ENCODE measurements at regions not wholly inside any gene's neighbourhood (a gene's known extent, or its start where the extent isn't known, plus 50 kb on each side); places are given as distances from the start of the nearest gene placed in this dataset.

- H3K4me1 Mint-ChIP-seq, result no peaks in the 10 kb centered on the region
Measured at GRCh38 chr16:66260522-66261254, 105.8 kb upstream of the CDH5 start.

GRCh38 chr16:66258916-66259845 is 107.3 kb upstream of the CDH5 start:
- ATAC-seq (ENCODE audit: low read depth in 2 of 2), result no peak
- peaks cover 0 to 1% (median 0%) of the 10 kb centered on the region in 7 donors for H3K9me3 Mint-ChIP-seq
- no peaks in the 10 kb centered on the region for H3K36me3 Mint-ChIP-seq
- DNase-seq, result no peak
- no peak overlapping the region for H3K4me3 Mint-ChIP-seq
- no peaks in the 10 kb centered on the region for H3K4me1 Mint-ChIP-seq
- no peak overlapping the region for H3K27ac Mint-ChIP-seq
- peaks cover 8 to 15% (median 12%) of the 10 kb centered on the region in 3 donors for H3K27me3 Mint-ChIP-seq

More at GRCh38 chr16:66260522-66261254, 105.8 kb upstream of the CDH5 start:
- peaks cover 16 to 28% (median 20%) of the 10 kb centered on the region in 3 donors for H3K27me3 Mint-ChIP-seq
- H3K27ac Mint-ChIP-seq, result peak overlapping the region in 1 of 6 donors; percentile 1
- H3K36me3 Mint-ChIP-seq, result no peaks in the 10 kb centered on the region
- H3K4me3 Mint-ChIP-seq, result no peak overlapping the region
- no peak for ATAC-seq (ENCODE audit: low read depth in 2 of 2)
- no peak for DNase-seq
- H3K9me3 Mint-ChIP-seq, result peaks cover 0 to 1% (median 0%) of the 10 kb centered on the region in 7 donors

- Mint-ChIP-seq H3K9me3 (peaks cover 0 to under 1% (median 0%) of the 10 kb centered on the region in 7 donors), H3K27ac (no peak overlapping the region)
- DNase-seq, result no peak
Measured at GRCh38 chr16:66256919-66257318, 109.6 kb upstream of the CDH5 start.

GRCh38 chr16:66255647-66256046 is 110.8 kb upstream of the CDH5 start:
- ATAC-seq (ENCODE audit: low read depth in 2 of 2), result no peak
- Mint-ChIP-seq H3K9me3 (no peaks in the 10 kb centered on the region), H3K36me3 (no peaks in the 10 kb centered on the region), H3K4me1 (no peaks in the 10 kb centered on the region), H3K27ac (no peak overlapping the region), H3K27me3 (peaks cover 2 to 4% (median 4%) of the 10 kb centered on the region in 3 donors), H3K4me3 (no peak overlapping the region)
- DNase-seq, result no peak

More at GRCh38 chr16:66256919-66257318, 109.6 kb upstream of the CDH5 start:
- no peaks in the 10 kb centered on the region for H3K4me1 Mint-ChIP-seq
- H3K36me3 Mint-ChIP-seq, result no peaks in the 10 kb centered on the region
- no peak overlapping the region for H3K4me3 Mint-ChIP-seq
- ATAC-seq (ENCODE audit: low read depth in 2 of 2), result no peak
- H3K27me3 Mint-ChIP-seq, result peaks cover 4 to 10% (median 4%) of the 10 kb centered on the region in 3 donors

GRCh38 chr16:66254751-66255150 is 111.7 kb upstream of the CDH5 start:
- Mint-ChIP-seq H3K4me1 (no peaks in the 10 kb centered on the region), H3K9me3 (no peaks in the 10 kb centered on the region), H3K27me3 (peaks cover 0 to 4% (median 4%) of the 10 kb centered on the region in 3 donors), H3K27ac (no peak overlapping the region), H3K4me3 (no peak overlapping the region), H3K36me3 (no peaks in the 10 kb centered on the region)
- DNase-seq, result no peak
- ATAC-seq (ENCODE audit: low read depth in 2 of 2), result no peak

GRCh38 chr16:66254106-66254505 is 112.4 kb upstream of the CDH5 start:
- Mint-ChIP-seq H3K9me3 (no peaks in the 10 kb centered on the region), H3K27me3 (peaks cover 0 to 5% (median under 1%) of the 10 kb centered on the region in 3 donors), H3K4me1 (no peaks in the 10 kb centered on the region), H3K36me3 (no peaks in the 10 kb centered on the region), H3K4me3 (no peak overlapping the region), H3K27ac (no peak overlapping the region)
- no peak for DNase-seq
- ATAC-seq (ENCODE audit: low read depth in 2 of 2), result no peak

GRCh38 chr16:66251476-66252160 is 114.9 kb upstream of the CDH5 start:
- ATAC-seq (ENCODE audit: low read depth in 2 of 2) (no peak), DNase-seq (no peak)
- Mint-ChIP-seq H3K4me1 (no peaks in the 10 kb centered on the region), H3K4me3 (no peak overlapping the region), H3K36me3 (no peaks in the 10 kb centered on the region), H3K27me3 (peaks cover 0 to 8% (median 0%) of the 10 kb centered on the region in 3 donors), H3K27ac (peak overlapping the region in 1 of 6 donors; percentile 67), H3K9me3 (no peaks in the 10 kb centered on the region)

GRCh38 chr16:66250686-66251431 is 115.6 kb upstream of the CDH5 start:
- Mint-ChIP-seq H3K27ac (no peak overlapping the region), H3K36me3 (no peaks in the 10 kb centered on the region), H3K4me3 (no peak overlapping the region), H3K27me3 (peaks cover 0 to 8% (median 0%) of the 10 kb centered on the region in 3 donors), H3K9me3 (no peaks in the 10 kb centered on the region), H3K4me1 (no peaks in the 10 kb centered on the region)
- DNase-seq (no peak), ATAC-seq (ENCODE audit: low read depth in 2 of 2) (no peak)

- Mint-ChIP-seq H3K9me3 (no peaks in the 10 kb centered on the region), H3K36me3 (no peaks in the 10 kb centered on the region), H3K27ac (no peak overlapping the region), H3K4me1 (no peaks in the 10 kb centered on the region), H3K27me3 (peaks cover 0 to 11% (median 10%) of the 10 kb centered on the region in 3 donors), H3K4me3 (peak overlapping the region in 1 of 8 donors; percentile 29)
- no peak for ATAC-seq (ENCODE audit: low read depth in 2 of 2)
- DNase-seq, result no peak
Measured at GRCh38 chr16:66247516-66248481, 118.7 kb upstream of the CDH5 start.

GRCh38 chr16:66245868-66246267 is 120.6 kb upstream of the CDH5 start:
- Mint-ChIP-seq H3K4me1 (no peaks in the 10 kb centered on the region), H3K9me3 (no peaks in the 10 kb centered on the region), H3K27me3 (peaks cover 0 to 13% (median 10%) of the 10 kb centered on the region in 3 donors), H3K4me3 (no peak overlapping the region), H3K27ac (no peak overlapping the region), H3K36me3 (no peaks in the 10 kb centered on the region)
- DNase-seq, result no peak
- no peak for ATAC-seq (ENCODE audit: low read depth in 2 of 2)

- no peak overlapping the region for H3K4me3 Mint-ChIP-seq
- peaks cover 0 to 7% (median 2%) of the 10 kb centered on the region in 7 donors for H3K9me3 Mint-ChIP-seq
- no peaks in the 10 kb centered on the region for H3K36me3 Mint-ChIP-seq
- DNase-seq (no peak), ATAC-seq (ENCODE audit: low read depth in 2 of 2) (no peak)
- peaks cover 0 to 18% (median 11%) of the 10 kb centered on the region in 3 donors for H3K27me3 Mint-ChIP-seq
- no peaks in the 10 kb centered on the region for H3K4me1 Mint-ChIP-seq
- no peak overlapping the region for H3K27ac Mint-ChIP-seq
Measured at GRCh38 chr16:66245072-66245471, 121.4 kb upstream of the CDH5 start.

GRCh38 chr16:66242672-66243071 is 123.8 kb upstream of the CDH5 start:
- ATAC-seq (ENCODE audit: low read depth in 2 of 2) (no peak), DNase-seq (no peak)
- H3K9me3 Mint-ChIP-seq, result peaks cover 5 to 24% (median 11%) of the 10 kb centered on the region in 7 donors
- H3K4me1 Mint-ChIP-seq, result no peaks in the 10 kb centered on the region
- no peak overlapping the region for H3K4me3 Mint-ChIP-seq
- H3K27me3 Mint-ChIP-seq, result peaks cover 5 to 18% (median 13%) of the 10 kb centered on the region in 3 donors
- no peak overlapping the region for H3K27ac Mint-ChIP-seq
- peaks cover 0 to 7% of the 10 kb centered on the region in 2 donors for H3K36me3 Mint-ChIP-seq

Measured in naive B cell (primary cell).